GM12875 (cell line): ENCODE measurements at regions not wholly inside any gene's neighbourhood (a gene's known extent, or its start where the extent isn't known, plus 50 kb on each side); places are given as distances from the start of the nearest gene placed in this dataset.

ENCODE experiments used
- H3K4me3 ChIP-seq: one replicate; pipeline ENCODE4 v1.5.1; 2011; ENCODE audit warnings: low read depth, low read length, control low read depth
- CTCF ChIP-seq: IDR thresholded peaks from 2 replicates; pipeline ENCODE4 v1.5.1; 2011; ENCODE audit warnings: low read depth, mild to moderate bottlenecking, control low read depth, inconsistent platforms, low read length, moderate library complexity, borderline replicate concordance; ENCODE audit not compliant: insufficient read depth

- no peak overlapping the region for H3K4me3 ChIP-seq
- no peak for TF ChIP-seq CTCF
Observed at GRCh38 chr18:61136711-61137251, 196.4 kb upstream of the CDH20 start.

GRCh38 chr18:61141691-61142090 lies 191.5 kb upstream of the CDH20 start:
- TF ChIP-seq CTCF: no peak
- H3K4me3 ChIP-seq: no peak overlapping the region

GRCh38 chr18:61148322-61148721 lies 184.9 kb upstream of the CDH20 start:
- no peak overlapping the region for H3K4me3 ChIP-seq
- TF ChIP-seq CTCF: no peak

GRCh38 chr18:61149786-61150185 lies 183.4 kb upstream of the CDH20 start:
- H3K4me3 ChIP-seq: no peak overlapping the region
- TF ChIP-seq CTCF: no peak

GRCh38 chr18:61153571-61153970 lies 179.7 kb upstream of the CDH20 start:
- H3K4me3 ChIP-seq: no peak overlapping the region
- no peak for TF ChIP-seq CTCF

GRCh38 chr18:61154866-61155265 lies 178.4 kb upstream of the CDH20 start:
- no peak for TF ChIP-seq CTCF

GRCh38 chr18:61155586-61155985 lies 177.6 kb upstream of the CDH20 start:
- H3K4me3 ChIP-seq: no peak overlapping the region
- TF ChIP-seq CTCF: no peak

More at GRCh38 chr18:61154866-61155265, 178.4 kb upstream of the CDH20 start:
- no peak overlapping the region for H3K4me3 ChIP-seq
